ENCODE measurements at regions not wholly inside any gene's neighbourhood (a gene's known extent, or its start where the extent isn't known, plus 50 kb on each side); places are given as distances from the start of the nearest gene placed in this dataset.
A peak's percentile ranks its signal among the peaks of the same experiment; 100 is the strongest.
"Not testable (repeated sequence)": the region's sequence is repeated elsewhere in the genome, so short reads cannot be mapped to it uniquely, and the experiment has no call there.

- no peak for DNase-seq
These were observed 934.8 kb upstream of the GYPC start for GRCh38 chr2:125721072-125721721.

DNA sequence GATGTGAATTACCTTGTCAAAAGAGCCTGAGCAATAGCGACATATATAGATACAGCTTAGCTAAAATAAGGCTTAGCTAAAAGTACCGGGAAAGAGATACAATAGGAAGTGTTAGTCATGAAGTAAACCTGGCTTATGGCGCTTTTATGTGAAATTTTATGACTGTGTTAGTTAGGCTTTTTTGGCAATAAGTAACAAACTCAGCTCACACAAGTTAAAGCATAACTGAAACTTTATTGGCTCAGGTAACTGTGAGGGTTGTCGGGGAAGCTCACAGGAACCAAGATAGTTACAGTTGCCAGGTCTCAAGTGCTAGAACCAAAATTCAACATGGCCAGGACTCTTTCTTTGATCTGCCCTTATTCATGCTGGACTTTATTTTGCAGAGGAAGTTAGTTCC, 925.0 kb upstream of the GYPC start:
- DNase-seq, result no peak

DNA sequence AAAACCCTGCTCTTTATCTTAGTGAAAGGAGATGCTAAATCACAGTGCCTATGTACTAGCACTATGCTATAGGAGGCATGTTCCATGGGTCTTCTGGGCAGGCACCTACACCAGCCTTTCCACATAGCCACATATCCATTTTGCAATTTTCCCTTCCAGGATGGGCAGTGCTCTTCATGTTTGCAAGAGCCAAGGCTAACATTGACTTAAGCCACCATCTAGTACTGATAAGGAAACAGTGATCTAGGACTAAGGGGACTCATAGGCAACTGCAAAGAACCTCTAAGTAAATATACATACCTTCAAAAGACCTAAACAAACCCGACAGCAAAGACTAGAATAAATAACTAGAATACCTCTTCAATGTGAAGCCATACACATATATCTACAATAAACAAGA, 919.7 kb upstream of the GYPC start:
- no peak for DNase-seq

DNA sequence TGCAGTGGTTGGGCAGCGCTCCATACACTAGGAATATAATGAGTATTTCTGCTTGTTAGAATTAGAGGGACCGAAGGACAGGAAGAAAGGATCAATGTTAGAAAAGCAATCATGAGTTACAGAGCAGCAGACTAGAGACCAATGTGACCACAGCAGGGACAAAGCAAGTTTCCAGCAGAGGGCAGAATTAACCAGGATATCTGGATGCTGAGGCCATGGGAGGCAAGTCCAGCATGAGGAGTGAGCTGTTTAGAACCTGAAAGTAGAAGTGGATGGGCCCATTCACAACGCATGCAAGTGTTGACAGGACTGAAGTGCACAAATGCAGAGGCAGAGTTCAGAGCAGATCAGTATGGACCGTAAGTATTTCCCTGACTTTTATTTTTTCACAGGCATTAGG, 910.4 kb upstream of the GYPC start:
- DNase-seq, result peak; percentile 1 to 7

- DNase-seq, result no peak
These were observed 909.4 kb upstream of the GYPC start for GRCh38 chr2:125746321-125747164.

DNA sequence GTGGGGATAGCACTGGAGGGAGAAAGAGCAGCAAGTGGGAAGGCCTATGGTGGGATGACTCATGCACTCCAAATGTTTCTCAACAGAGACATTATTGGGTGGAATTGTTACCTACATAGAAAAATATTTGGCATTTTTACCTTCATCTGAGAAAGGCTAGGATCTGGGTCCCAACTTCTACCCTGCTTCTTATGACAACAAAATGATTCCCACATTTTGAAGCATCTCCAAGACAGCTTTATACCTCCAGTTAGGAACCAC, 908.9 kb upstream of the GYPC start:
- DNase-seq, result no peak

- no peak for DNase-seq
These were observed 899.5 kb upstream of the GYPC start for GRCh38 chr2:125756431-125756830.

DNA sequence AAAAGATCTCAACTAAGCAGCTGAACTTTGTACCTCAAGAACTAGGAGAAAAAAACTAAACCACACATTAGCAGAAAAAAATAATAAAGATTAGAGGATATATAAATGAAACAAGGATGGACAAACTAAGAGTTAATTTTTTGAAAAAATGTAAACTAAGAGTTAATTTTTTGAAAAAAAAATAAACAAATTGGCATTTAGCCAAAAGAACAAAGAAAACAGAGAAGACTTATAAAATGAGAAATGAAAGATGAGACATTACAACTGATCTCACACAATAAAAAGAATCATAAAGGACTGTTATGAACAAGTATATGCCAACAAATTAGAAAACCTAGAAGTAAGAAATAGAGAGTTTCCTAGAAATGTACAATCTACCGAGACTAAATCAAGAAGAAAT, 859.2 kb upstream of the GYPC start:
- DNase-seq, result no peak

- no peak for DNase-seq
These were observed 858.8 kb upstream of the GYPC start for GRCh38 chr2:125797192-125797591.

DNA sequence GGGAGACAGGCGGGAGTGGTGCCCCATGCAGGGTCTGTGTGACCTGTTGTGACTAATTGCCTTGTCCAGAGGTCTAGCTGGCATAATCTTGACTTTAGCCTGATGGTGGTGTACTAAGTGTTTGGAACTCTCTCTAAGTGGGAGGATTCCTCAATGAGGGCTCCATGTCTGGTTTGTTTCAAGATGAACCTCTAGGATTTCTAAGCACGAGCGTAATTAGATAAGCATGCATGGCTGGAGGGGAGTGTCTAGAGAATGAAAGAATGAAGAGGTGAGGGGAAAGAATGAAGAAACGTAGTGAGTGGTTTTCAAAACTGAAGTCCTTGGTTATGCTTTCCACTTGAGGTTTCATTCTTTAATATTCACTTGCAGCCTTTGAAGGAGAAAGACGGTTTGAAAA, 833.2 kb upstream of the GYPC start:
- DNase-seq, result no peak

GRCh38 chr2:125825781-125826180, 830.2 kb upstream of the GYPC start:
- DNase-seq, result not testable (repeated sequence)

- DNase-seq, result no peak
These were observed 818.8 kb upstream of the GYPC start for GRCh38 chr2:125837128-125837527.

- no peak for DNase-seq
These were observed 818.3 kb upstream of the GYPC start for GRCh38 chr2:125837611-125838010.

DNA sequence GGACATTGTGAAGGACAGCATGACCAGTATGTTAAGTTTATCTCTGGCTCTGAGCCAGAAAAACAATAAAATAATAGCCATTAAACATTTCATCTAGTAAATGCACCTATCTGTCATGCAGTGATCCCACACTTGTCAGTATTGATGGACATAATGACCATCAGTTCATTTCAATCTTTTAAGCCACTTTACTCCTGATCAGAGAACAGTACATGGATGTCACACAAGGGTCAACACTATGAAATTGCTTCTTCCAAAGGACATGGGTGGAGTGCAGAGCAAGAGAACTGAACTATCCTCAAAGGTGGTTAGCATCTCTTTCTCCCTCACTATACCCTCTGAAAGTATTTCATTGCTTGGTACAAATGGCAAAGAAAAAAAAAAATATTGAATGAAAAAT, 816.0 kb upstream of the GYPC start:
- DNase-seq, result no peak

DNA sequence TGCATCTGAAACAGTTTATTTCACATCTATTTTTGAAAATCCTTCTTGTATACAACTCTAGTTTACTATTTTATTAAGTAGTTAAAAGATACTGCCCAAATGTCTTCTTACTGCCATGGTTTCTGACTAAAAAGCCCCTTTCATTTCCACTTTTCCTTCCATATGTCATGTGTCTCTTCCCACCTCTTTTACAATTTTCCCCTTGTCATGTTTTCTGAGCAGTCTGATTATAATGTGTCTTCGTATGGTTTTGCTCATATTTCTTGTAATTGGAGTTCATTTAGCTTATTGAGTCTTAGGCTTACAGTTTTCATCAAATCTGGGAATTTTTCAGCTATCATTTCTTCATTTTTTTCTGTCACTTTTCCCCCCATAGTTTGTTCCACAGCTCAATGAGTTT, 813.9 kb upstream of the GYPC start:
- no peak for DNase-seq

DNA sequence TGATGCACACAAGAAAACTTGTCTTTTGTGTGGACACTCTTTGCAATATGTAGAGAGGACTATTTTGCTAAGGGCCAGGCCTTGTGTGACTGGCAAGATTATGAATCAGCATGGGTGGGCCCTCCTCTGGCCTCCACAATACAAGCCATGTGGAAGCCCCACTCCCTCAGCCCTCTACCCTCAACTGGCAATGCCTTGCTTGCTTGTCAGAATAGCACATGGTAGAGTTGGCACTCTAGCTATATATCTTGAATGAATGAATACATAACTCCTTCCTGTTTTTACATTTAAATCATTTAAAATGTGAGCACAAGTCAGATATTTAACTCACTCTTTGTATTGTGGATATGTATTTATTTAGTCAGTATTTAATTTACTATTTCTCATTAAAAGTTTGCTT, 805.4 kb upstream of the GYPC start:
- no peak for DNase-seq

DNA sequence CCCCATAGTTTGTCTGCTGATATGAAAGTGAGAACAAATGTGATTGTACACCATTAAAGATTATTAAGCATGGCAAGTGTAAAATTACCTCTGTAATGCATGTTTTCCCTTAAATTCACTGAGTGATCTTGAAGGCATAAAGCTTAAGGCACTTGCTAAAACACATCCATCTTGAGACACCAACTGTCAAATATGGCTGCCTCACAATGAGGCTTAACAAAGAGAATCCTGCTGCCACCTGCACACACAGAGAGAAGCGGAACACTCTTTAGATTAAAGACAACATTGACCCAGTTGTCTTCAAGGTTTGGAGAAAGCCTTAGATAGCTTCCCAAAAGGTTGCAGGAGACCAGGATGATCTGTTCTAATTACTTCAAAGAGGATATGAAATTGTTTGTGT, 803.6 kb upstream of the GYPC start:
- no peak for DNase-seq

- DNase-seq, result no peak
These were observed 802.3 kb upstream of the GYPC start for GRCh38 chr2:125853626-125854025.

GRCh38 chr2:125855204-125855603, 800.8 kb upstream of the GYPC start:
- no peak for DNase-seq

DNA sequence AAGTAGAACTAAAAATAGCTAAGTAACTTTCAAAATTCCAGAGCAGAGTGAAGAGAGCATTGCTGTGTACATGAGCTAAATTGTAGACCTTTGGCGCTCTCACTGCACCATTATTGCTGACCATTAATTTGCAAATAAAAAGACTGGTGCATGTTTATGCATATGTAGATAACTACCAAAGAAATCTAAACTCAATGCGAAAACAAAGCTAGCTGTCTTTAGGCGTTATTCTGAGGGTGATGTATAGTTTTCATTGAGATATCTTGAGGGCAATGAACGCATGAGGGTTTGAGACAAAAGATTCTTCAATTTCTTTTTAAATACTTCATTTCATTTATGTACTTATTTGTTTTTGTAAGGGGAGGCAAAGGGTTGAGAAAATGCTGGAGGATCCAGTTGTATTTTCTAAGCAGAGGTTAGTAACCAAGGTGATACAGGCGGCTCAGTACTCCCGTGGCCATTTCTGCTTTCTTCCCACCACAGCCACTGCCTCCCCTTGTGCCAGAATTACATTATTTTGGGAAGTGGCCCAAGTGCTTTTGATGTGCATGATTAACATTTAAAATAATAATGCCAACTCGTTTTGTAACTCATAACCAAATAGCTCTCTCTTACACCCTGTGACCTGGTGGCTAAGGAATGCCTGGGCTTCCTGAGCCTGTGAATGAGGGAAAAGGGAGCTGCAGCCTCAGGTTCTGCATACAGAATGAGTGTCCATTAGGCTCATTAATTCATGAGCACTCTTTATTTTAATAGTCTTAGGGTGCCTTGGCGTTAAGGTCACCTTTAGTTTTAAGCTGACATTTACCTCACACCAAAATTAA, 797.8 kb upstream of the GYPC start:
- no peak for DNase-seq

GRCh38 chr2:125861461-125861860, 794.5 kb upstream of the GYPC start:
- no peak for DNase-seq

DNA sequence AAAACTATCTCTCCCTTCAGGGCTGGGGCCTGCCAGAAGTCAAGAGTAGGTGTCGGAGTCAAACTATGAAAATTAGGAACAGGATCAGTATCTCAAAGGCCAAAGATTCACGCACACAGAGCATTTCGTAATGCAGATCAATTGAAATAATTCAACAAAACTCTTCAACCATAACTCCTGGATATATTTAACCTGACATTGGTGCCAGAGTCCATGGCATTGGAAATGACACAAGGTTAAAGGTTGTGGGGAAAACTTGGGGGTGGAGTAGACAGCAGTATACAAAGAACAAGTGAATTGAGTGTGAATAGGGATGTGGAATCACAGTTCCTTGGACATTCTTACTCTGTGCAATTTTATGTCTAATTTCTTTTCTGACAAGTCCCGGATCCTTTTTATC, 788.0 kb upstream of the GYPC start:
- DNase-seq, result no peak

DNA sequence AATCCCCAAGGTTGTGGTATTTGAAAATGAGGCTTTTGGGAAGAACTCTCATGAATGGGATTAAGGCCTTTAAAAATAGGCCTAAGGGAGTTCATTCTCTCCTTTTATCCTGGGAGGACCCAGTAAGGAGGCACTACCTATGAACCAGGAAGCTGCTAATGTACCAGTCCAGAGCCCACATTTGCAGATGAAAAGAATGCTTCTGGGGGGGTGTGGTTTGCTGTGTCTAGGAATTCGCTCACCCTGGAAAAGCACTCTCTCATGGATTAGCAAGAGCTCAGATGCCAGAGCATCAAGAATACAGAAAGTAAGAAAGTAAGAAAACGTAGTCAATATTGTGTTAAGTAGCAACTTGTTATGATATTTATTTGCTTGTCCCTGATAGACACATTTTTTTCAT, 785.7 kb upstream of the GYPC start:
- no peak for DNase-seq

GRCh38 chr2:125870746-125871145, 785.2 kb upstream of the GYPC start:
- no peak for DNase-seq

Data from inflammatory macrophage treated with lipopolysaccharide for 1 hour (primary cell).